ENCODE measurements at regions not wholly inside any gene's neighbourhood (a gene's known extent, or its start where the extent isn't known, plus 50 kb on each side); places are given as distances from the start of the nearest gene placed in this dataset.

- no peak for TF ChIP-seq SRF (IDR thresholded peaks at IDR 0.05; ENCODE audit: low read depth, low read length)
- TF ChIP-seq RBBP5 (IDR thresholded peaks at IDR 0.05; ENCODE audit: borderline replicate concordance, low read depth, low read length) = no peak
- TF ChIP-seq ZNF274 (IDR thresholded peaks at IDR 0.05; ENCODE audit: borderline replicate concordance, extremely low read depth, low read length) = no peak
Measured at GRCh38 chr18:39635192-39635591, 2069.6 kb upstream of the CELF4 start (continued).

Data from H1 (cell line).